HG03354 (cell line): ENCODE measurements at regions not wholly inside any gene's neighbourhood (a gene's known extent, or its start where the extent isn't known, plus 50 kb on each side); places are given as distances from the start of the nearest gene placed in this dataset.

Experiments
- ATAC-seq: cut with Tn5 transposase; IDR thresholded peaks from one replicate; pipeline ENCODE4 v1.9.1; 2021; ENCODE audit warnings: mild to moderate bottlenecking; ENCODE audit not compliant: unreplicated experiment, poor library complexity, severe bottlenecking

DNA sequence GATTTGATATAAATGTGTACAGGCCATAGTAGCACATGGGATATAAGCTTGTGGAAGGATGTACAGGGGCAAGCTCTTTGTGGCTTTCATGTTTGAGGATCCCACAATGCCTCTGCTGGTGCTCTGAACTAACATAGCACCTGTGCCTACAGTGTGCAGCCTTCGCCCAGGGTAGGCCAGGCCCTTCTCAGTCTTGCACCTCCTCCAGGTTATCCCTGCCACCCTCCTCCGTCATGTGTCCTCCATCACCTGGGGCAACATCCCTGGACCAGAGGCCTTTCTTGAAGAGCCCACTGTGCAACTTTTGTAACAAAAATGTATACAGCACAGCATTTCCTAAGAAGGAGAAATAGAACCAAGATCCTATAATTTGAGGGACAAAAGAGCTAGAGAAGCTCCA, 306.8 kb downstream of the IRS2 start:
- no peak for ATAC-seq

DNA sequence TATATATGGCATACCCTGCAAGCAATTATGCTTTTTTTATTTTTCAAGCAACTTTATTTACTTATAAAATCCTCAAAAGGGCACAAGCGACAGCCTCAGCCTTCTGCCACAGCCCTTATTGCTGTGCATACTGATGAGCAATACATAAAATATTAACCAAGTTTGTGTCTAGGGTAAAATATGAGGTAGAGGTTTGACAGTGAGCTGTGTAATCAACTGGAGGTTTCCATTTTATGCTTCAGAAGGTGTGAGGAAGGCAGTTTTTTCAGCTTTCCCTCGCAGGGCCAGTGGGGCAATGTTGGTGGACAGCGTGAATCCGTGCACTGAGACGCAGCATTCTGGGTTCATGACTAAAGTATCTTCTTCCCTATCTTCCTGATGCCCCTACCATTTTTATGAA, 310.4 kb downstream of the IRS2 start:
- ATAC-seq, result no peak

- ATAC-seq, result no peak
Measured at GRCh38 chr13:109468123-109468522, 318.3 kb downstream of the IRS2 start.

DNA sequence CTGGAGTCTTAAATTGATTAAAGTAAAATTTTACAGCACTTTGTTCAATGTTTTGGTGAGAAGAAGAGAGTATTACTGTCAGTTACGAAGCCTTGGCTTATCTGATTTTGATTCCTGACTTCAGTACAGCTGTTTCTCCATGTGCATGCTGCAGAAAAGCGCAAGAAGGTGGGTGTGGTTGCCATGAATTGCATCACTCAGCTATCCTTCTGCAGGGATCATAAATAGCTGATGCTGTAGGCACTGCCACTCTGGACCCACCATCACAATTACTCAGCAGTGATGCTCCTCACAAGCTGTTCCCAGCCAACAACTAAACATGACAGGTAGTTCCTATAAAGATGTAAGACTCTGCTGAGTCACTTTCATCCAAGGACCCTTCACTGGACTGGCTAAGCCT, 321.2 kb downstream of the IRS2 start:
- ATAC-seq, result no peak

- no peak for ATAC-seq
Measured at GRCh38 chr13:109454167-109454917, 332.0 kb downstream of the IRS2 start.

- ATAC-seq, result no peak
Measured at GRCh38 chr13:109451726-109452125, 334.7 kb downstream of the IRS2 start.

- ATAC-seq, result no peak
Measured at GRCh38 chr13:109448629-109449028, 337.8 kb downstream of the IRS2 start.

GRCh38 chr13:109447667-109448066, 338.7 kb downstream of the IRS2 start:
- ATAC-seq, result no peak

DNA sequence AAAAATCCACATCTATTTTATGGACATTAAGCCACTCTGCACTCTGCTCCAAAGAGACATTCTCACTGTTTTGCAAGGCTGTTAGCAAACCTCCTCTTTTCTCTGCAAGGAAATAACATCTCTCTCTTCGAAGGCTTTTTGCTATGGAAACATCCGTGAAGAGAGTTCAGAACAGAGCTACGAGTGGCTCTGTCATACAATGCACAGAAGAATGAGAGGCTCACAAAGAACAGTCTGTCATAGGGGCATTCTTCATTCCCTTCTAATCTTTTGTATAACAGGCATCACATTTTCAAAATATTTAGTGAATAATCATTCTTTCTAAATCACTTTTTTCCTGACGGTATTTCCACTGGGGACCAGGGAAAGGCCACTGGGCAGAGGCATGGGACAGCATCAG, 346.1 kb downstream of the IRS2 start:
- ATAC-seq, result no peak

DNA sequence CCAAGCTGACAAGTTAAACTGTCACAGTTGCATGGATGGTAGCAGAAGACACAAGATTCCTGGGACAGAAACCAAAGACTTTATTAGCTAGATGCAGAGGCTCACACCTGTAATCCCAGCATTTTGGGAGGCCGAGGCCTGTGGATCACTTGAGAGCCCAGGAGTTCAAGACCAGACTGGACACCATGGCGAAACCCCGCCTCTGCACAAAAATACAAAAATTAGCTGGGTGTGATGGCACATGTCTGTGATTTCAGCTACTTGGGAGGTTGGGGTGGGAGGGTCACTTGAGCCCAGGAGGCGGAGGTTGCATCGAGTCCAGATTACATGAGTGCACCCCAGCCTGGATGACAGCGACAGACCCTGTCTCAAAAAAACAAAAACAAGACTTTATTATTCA, 346.6 kb downstream of the IRS2 start:
- ATAC-seq, result no peak

- no peak for ATAC-seq
Measured at GRCh38 chr13:109436841-109437240, 349.5 kb downstream of the IRS2 start.

GRCh38 chr13:109436055-109436622, 350.2 kb downstream of the IRS2 start:
- ATAC-seq, result no peak

GRCh38 chr13:109431217-109431616, 355.2 kb downstream of the IRS2 start:
- ATAC-seq, result no peak

DNA sequence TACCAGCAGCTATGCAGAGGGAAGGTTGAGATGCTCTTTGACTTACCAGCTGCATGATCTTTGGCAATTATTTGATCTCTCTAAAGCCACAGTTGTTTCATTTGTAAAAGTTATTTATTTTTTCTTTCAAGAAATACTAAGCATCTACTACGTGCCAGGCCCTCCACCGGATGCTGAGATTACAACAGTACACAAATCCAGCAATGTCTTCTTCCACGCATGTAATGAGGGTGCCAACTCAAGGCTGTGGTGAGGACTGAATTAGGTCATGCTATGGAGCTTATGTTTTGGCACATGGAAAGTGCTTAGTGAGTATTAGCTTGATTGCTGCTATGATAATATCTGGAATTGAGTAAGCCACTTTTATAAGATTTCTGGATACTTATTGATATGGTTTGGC, 358.2 kb downstream of the IRS2 start:
- no peak for ATAC-seq

DNA sequence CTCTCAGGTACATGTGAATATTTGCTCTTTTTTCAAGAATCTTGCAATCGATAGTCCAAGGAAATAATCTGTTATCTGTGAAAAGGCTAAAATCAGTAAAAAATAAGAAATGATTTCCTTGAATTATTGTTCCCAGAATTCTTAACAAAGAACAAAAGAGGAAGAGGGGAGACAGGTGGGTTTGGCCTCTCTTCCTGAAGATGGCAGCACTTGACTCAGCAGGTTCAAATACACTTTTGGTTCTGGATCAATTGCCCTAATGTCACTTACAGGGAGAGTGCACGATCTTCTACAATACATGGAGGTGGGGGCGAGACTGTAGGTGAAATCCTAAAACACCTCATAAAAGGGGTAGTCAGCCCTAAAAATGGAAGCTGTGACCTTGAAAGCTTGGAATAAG, 358.7 kb downstream of the IRS2 start:
- no peak for ATAC-seq

DNA sequence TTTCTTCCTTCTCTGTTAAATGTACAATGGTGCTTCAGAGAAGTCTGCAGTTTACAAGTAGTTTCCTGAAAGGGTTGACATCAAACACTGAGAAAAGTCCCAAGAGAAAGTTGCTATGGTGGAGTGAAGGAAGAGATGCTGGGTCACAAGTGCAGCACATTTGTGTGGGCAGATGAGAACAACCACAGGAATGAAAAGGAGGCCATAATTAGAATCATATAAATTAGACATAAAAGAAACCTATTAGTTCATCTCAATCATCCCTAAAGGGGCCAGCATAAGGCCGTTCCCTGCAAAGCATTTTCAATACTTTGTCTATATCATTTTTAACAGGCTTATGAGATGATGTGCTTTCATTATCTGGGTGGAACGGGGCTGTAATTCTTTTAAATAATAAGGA, 359.2 kb downstream of the IRS2 start:
- no peak for ATAC-seq

- ATAC-seq, result no peak
Measured at GRCh38 chr13:109426690-109426990, 359.7 kb downstream of the IRS2 start.

DNA sequence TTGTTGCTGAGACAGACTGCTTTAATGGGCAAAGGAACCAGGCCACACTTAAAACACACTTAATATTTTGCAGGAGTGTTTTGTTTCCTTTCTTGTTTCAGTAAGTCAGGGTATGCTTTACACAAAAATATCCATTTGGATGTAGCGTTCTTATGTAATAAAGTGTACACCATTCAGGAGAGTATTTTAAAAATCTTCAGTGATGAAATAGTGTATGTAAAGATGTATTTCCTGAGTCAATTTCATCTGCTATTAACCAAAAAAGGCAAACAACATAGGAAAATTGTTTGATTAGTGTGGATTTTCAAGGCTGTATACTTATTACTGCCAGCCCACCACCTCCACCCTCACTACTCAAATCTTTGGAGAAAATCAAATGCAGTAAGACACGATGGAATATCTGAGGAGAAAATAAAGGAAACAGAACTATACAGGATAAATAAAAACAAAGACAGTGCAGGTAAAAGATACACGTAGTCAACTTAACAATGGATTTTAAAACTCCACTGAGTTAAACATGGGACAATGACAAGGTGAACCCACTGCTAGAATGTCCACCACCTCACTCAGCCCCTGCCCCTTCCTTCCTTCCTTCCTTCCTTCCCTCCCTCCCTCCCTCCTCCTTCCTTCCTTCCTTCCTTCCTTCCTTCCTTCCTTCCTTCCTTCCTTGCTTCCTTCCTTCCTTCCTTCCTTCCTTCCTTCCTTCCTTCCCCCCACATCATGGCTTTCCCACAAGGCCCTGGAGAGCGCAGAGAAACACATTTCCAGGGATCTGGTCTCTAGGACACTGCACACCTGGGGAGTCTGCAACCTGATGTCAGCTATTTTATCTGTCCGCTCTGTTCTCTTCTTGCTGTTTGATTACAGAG, 360.3 kb downstream of the IRS2 start:
- no peak for ATAC-seq

- ATAC-seq, result no peak
Measured at GRCh38 chr13:109422161-109422560, 364.2 kb downstream of the IRS2 start.

DNA sequence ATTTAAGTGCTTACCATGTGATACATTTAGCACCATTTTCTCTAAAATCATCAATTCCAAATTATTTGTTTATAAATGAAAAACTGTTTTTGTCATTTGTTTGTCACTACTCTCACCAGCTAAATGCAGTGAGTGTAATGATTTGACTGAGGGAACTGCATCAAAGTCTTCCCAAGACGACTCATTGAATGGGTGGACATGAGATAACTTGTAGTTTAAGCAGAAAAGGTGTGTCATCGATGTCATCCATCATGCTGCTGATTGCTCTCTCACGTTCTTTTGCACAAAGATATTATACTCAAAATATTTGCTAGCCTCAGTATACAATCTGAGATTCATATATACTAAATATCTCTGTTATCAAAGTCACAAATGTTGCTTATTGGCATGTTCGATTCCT, 366.5 kb downstream of the IRS2 start:
- ATAC-seq, result no peak

DNA sequence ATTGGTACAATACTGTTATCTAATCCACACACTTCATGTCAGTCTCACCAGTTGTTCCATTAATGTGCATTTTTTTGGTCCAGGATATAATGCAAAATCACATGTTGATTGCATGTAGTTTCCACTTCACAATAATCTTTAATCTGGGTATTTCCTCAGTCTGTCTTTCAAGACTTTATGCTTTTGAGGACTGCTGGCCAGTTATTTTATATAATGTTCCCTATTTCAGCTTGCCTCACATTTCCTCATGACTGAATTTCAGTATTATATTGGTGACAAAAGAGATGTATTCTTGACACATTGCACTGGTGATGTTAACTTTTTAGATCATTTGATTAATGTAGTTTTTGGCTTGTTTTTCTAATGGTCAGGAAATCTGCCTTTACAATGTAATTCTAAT, 368.3 kb downstream of the IRS2 start:
- ATAC-seq, result no peak
